Stimulated activated CD8-positive, alpha-beta memory T cell treated with anti-CD3 and anti-CD28 coated beads, Interleukin-2, amount 100 ng/mL, for 48 hours (primary cell): ENCODE measurements at regions not wholly inside any gene's neighbourhood (a gene's known extent, or its start where the extent isn't known, plus 50 kb on each side); places are given as distances from the start of the nearest gene placed in this dataset.

ENCODE experiments used
- DNase-seq, 2 donors: peaks; one replicate each; pipeline ENCODE4 v3.0.0-alpha.2; 2020; ENCODE audit warnings: low read depth in 2 of 2

DNA sequence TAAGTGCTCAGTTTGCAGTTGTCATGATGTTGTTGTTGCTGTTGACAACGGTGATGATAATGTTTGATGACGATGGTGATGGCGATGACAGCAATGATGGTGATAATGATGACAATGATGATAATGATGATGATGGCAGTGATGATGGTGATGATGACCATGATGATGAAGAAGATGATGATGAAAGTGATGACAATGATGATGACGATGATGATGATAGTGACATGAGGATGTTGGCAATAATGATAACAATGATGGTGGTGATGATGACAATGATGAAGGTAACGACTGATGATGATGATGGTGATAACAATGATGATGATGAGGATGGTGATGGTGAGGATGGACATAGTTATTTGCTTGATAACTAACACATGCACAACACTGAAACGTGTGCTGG lies 778.5 kb downstream of the VRK1 start:
- no peak for DNase-seq

DNA sequence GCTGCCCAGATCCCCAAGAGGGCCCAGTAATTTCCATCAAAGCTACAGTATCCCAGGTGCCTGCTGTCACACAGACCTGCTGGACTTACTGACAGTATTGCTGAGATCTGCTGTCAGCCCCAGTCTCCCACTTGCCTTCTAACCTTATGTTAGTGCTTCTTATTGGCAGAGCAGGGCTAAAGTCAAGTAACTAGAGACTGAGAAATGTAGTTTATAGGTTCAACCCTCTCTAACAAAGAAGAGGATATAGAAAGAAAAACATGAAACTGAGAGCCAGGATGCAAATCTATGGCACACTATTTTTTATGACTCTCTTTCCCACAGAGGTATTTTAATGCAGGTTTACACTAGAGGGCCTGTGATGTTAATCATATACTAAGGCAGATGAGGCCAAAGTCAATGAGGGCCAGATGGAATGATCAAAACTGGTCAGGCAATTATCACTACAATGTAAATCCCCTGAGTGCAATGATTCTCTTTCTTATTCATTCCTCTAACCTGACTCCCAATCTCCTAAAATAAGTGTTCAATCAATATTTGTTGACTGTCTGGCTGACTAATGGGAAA lies 781.9 kb downstream of the VRK1 start:
- DNase-seq = no peak

DNA sequence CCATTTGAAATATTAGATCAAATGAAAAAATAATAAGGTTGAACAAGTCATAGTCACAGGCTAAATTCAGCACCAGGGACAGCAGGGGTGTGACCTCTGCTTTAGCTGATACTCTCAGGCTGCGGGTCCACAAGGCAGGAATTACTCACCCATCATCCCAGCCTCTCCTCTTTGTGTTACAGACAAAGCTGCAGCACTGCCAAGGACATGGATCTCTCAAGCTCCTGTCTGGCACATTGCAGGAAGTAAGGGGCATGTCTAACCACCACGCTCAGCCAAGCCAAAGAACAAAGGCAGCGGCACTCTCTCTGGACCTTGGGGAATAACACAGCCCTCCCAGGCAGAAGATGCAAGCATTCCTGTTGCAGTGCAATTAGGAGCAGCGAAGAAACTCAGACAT lies 783.8 kb downstream of the VRK1 start:
- DNase-seq = no peak

DNA sequence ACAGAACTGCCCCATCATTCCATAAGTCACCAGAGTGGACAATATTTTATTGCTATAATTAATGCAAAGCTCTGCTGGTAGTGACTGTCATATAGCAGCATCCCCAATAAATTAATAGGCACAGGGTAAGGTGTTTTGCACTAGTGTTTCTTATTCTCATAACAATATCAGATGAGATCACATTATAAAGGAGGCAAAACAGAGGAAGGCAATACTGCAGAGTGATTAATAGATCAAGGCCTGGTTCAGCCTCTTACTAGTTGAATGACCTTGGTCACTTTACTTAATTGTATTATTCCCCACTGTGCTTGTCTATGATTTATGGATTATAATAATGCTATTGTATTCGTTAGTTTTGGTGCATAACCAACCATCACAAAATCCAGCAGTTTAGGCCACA lies 784.8 kb downstream of the VRK1 start:
- DNase-seq = no peak

DNA sequence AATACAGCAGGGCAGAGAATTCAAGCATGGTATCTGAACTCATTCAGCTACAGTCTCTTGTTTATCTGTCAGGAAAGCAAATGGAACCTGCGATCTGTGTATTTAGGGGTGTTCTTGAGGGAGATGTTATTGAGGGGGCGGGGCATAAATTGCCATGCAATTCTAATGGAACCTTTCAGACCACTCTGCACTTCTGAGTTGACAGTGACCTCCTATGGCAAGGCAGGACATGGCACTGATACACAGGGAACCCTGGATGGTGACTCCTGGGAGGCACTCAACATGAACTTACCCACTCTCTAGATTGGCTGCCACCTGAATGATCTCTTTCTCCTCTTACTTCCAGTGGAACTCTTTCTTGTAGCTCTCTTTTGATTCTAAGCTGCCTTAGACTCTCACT lies 787.3 kb downstream of the VRK1 start:
- DNase-seq = no peak

DNA sequence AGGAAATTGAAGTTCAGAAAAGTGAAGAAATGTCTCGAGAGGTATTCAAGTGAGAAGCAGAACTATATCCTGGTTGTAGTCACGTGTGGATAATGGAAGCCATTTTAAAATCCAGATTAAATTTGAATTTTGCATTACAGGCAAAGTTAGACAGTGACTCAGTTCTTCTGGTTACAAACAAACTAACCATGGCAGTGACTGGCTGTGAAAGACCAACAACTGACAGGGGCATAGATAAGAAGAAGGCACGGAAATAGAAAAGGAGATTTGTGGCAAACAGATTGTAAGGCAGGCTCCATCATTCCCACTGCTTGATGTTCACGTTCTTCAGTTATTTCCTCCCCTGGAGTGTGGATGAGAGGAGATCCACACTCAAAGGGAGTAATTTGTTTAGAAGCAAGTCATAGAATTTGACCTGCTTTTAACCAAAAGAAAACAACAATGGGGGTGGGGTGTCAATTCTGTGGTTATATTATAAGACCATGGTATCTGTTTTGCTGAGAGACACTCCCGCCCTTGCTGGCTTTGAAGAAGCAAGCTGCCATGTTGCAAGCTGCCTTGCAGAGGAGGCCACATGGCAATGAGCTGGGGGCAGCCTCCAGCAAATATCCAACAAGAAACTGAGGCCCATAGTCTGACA lies 795.3 kb downstream of the VRK1 start:
- DNase-seq = no peak

DNA sequence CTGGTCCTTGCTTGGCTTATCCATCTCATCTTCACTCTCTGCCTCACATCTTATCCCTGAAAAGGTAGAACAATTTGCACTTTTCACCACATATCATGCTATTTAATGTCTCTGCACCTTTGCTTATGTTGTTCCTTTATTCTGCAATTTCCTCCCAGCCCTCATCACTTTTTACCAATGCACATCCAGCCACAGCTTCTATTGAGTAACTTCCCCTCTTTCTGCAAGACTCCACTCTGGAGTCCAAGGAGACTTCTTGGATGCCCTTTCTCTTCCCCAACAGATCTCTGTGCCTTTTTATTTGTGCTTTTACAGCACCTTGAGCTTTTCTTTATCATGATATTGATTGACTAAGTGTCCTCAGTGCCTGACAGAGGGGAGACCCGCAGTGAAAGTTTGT lies 797.1 kb downstream of the VRK1 start:
- no peak for DNase-seq

DNA sequence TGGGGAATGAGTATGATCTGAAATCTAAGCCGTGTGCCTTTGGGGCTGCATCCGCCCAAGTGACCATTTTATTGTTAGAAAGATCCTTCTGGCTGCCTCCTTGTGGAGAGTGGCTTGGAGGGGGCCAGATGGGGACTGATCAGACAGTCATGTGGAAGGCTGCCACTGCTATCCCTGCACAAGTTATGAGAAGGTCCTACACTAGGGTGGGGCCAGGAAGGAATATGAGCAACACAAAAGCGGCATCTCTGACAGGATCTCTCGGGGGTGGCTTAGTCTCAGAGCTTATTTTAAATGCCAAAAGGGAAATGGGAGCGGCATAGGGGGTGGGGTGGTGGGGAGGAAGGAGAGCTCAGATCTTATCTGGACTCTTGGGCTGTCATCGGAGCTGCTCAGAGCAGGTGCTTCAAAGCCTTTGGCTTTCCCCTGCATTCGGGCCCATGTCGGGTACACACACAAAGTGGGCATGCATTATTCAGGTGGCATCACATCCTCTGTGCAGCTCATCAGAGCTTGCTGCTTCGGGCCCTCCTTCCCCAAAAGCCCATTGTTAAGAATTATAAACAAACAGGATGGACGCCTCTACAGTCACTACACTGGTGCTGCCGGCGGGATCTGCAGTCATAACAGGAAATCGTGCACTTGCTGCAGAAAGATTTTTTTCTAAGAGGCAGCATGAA lies 805.4 kb downstream of the VRK1 start:
- DNase-seq = no peak

DNA sequence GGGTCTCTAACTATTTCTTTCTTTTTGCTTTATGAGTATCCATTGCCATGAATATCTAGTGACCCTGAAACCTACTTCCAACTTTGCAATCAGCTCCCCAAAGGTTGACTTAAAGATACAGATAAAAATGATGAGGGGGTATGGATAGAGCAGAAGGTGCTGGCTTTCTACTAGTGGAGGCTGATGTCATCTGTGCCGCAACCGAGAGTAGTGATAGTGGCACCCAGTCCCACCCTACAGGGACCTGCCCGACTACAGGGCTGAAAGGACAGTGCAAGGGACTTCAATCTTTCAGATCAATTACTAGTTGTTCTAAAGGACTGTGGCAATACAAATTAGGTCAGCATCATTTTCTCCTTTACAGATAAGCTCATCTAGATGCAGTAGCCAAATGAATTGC lies 806.0 kb downstream of the VRK1 start:
- no peak for DNase-seq

DNA sequence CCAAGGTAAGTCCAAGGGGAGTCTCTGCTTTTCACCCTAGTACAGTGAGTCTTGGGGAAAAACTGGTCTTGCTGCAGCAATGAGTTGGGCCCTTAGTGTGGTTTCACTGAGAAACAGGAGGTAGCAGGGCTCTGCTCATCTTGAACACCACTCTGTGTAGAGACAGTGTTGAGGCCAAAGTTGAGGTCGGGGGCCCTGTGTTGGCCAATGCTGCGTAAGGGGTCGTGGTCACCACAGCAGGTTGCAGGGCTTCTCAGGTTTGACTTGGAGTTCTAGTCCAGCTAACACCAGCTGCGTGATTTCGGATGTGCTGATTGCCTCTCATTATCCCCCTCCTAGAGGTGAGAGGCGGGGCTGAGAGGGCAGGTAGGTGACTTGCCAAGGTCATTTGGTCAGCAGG lies 807.5 kb downstream of the VRK1 start:
- no peak for DNase-seq

DNA sequence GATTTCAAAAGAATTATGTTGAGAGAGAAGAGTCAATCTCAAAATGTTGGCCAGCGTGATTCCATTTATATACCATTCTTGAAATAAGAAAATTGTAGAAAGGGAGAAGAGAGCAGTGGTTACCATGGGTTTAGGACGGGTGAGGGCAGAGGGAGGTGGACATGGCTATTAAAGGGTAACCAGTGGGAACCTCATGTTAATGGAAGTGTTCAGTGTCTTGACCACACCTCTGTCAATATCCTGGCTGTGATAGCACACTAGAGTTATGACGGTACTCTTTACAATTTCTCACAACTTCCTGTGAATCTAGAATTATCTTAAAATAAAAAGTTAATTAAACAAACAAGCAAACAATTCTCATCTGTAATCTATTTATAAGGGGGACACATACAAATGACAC lies 821.2 kb downstream of the VRK1 start:
- no peak for DNase-seq

DNA sequence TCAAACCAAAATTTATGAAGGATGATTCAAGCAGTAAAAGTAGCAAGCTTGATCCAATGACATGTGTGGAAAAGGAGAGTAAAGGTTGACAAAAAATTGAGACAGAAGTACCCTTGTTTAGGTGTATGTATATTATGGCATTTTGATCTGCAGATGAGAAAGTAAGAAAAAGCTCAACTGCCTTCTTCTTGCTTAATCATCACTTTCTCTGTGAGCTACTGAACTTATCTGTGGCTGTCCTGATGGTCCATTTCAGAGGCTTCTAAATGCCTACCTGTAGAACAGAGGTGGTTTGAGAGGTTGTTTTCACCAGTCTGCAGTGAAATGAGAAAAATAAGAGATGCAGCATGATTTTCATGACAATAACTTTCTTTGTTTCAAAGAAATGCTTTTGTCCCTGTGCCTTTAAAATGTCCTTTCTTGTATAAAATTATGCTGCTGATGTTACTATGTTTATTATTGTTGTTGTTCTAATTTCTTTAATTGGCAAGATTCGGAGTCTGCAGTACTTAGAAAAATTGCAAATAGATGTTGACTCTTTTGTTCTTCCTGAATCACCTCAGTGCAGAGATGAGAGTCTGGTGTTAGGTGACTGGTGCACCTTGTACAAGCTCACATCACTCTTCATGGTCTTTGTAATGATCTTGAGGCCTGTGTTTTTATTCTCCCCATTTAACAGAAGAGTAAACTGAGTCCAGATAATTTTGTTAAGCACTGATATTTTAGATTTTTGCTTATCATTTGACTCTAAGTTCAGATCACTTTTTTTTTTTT lies 821.9 kb downstream of the VRK1 start:
- no peak for DNase-seq

DNA sequence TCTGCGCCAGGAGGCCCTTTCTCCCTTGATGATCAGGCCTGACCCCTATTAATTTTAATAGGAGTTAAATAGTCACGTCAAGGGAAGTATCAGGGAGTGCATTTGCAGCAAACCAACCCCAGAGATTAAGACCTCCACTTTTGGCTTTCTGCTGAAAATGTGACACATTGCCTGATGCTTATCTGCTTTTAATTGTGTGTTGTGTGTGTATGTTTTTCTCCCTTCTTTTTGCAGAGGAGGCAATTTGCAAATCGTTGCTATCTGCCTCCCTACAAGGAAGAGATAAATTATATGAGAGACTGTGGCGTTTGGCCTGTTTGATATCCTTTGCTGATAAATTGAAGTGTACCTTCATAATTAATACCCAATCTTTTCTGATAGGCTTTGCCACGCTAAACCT lies 822.9 kb downstream of the VRK1 start:
- no peak for DNase-seq

DNA sequence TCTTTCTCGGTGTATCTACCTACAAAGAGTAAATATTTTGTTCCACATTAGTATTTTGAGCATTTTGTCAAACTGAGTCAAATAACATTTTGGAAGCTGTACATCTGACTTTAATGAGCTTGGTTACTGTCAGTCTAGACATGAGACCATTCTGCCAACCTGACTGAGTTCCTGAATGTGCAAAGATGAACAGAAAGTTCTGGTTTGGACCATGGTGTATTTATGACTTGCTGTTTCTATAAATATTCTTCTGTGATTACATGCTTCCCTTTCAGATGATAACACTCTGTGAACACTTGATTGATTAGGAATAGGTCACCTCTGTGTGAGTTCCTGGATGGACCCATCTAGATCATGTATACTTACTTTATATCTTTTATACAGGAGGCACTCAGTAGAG lies 827.8 kb downstream of the VRK1 start:
- DNase-seq = no peak

DNA sequence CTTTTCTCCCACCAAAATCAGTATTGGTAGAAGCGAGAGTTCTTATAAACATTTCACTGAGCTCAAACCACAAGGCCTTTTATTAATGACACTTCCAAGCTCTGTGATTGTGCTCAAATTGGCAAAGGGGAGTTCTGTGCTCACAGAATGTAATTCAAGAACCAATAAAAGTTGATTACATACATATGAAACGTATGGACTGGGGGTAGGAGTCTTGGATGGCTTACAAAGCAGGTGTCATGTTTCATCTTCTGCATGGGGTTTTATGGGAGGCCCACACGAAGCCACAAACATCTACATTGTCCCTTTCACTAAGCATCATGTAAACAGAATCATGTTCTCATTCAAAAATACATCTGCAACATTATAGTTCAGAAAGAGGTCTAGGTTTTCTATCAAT lies 828.3 kb downstream of the VRK1 start:
- DNase-seq = no peak

DNA sequence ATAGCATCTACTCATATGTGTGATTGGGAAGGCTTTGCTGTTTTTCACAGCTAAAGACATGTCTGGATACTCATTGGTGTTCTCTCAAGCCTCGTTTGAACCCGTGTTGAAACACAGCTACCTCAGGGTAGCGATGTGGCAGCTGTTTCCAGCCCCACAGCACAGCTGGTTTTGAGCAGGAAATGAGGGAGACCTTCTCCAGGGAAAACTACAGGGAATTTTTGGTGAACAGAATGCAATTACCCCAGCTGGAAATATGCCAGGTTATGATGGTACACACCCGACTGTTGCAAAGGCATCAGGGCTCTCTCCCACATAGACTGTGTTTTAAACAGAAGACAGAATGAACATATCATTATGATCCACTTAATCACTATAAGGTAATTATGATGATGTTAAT lies 828.9 kb downstream of the VRK1 start:
- DNase-seq = no peak

DNA sequence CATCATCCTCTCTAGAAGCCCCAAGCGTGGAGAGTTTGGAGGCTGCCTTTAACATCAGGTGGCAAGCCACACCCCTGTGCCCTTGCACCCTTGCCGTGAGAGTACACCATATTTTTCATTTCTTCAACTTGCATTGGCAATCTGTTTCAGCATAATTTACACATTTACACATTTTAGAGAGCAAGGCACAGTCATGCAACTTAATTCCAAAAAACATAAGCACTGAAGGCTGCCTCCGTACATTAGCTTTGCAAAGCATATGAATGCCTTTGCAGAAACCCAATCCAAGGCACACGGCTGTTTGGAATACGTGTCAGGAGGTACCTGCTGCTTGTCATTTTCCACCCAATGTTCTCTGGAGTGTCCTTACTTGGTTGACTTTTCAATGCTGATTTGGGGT lies 833.1 kb downstream of the VRK1 start:
- DNase-seq = no peak

DNA sequence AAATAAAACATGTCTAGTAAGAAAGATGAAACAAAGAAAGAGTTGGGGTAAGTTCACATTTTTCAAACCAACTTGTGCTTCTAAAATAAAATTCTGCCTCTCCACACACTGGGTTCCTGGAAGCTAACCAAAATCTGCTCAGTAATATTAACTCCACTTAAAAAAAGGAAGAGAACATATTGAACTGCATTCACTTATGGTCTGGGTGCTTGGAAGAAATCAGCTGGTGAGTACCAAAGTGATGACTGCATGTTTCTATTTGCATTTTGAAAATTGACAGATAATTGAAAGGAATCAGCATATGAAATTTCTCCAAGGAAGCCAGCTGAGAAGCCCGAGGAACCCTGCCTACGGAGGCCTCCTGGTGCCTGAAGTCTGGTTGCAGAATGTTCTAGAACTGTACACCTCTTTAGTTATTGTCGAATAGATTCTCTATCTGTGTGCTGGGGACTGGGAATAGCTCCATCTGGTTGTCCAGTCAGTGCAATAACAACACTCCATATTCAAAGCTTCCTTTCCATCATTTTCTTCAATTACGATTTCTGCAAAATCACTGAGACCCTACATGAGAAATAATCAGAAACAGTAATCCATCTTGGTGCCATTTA lies 836.1 kb downstream of the VRK1 start:
- no peak for DNase-seq

DNA sequence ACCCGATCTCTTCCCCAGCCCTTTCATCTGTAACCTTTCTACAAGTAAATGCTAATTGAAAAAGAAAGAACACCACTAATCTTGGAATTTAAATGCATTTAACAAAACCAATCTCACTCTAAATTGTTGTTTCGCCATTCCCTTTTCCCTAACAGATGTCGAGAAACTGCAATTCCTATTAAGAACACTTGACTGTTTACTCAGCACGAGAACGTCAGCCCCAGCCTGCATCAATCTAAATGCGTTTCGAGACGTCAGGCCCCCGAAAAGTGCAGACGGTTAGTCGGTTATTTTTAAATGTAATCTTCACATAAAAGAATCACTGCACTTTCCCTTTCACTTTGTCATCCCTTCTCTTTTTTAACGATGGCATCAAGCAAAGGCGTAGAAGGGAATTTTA lies 837.6 kb downstream of the VRK1 start:
- no peak for DNase-seq

DNA sequence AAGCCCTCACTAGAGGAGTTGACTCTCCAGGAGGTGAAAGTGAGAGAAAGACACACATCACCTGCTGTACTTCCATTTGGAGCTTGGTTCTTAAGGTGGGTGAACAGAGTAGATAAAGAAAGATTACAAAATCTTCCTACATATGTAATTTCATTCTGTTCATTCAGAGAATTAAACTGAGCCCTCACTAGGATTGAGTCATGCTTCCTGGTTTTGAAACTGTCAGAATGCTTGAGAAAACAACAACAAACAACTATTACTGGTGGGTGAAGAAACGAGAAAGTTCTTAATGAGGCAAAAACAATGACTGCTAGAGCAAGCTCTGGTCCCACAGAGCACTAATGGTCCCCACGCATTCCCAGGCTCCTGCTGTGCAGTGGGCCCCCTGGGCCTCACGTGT lies 841.7 kb downstream of the VRK1 start:
- DNase-seq = no peak

DNA sequence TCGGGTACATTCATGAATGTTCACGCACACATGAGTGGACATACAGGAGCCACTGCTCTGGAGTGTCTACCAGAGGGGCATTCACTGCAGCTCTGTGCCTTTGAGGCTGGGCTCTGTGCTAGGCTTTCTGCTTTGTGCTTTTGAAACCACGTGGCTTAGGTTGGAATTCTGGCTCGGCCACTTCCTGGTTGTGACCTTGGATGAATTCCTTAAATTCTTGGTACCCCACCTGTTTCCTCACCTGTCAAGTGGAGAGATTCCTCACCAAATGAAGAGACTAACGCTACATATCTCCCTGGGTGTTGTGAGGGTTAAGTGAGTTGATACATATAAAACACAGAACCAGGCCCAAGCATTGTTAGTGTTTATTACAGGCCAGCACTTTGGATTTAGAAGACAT lies 842.8 kb downstream of the VRK1 start:
- DNase-seq = no peak

DNA sequence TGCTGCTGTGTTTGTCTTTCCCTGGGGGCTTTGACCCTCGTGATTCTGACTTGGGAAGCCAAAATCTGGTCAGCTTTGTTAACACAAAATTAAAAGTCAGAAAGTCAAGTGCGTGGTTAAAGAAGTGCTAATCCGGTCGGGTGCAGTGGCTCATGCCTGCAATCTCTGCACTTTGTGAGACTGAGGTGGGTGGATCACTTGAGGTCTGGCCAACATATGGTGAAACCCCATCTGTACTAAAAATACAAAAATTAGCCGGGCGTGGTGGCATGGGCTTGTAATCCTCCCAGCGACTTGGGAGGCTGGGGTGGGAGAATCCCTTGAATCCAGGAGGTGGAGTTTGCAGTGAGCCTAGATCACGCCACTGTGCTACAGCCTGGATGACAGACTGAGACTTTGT lies 844.6 kb downstream of the VRK1 start:
- DNase-seq = no peak

DNA sequence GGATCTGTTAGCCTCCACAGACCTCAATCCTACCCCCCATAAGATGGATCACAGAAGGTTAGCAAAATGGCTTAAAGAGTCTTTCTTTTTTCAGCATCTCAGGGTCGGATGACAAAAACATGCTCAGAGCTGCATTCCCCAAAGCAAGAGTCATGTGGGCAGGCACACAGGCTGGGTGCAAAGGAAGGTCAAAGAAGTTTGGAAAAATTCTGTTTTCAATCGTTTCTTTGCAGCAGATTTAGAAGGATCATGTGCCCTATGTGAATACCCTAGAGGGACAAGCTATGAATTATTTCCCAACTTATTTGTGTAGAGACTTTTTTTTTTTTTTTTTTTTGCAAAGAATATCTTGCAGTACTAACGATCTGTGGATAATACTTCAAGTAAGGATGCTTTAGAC lies 845.4 kb downstream of the VRK1 start:
- no peak for DNase-seq
